H9 (cell line): ENCODE measurements at regions not wholly inside any gene's neighbourhood (a gene's known extent, or its start where the extent isn't known, plus 50 kb on each side); places are given as distances from the start of the nearest gene placed in this dataset.

Experiments
- DNase-seq: peaks from one replicate; pipeline ENCODE4 v3.0.0-alpha.2; 2017
- H2AFZ ChIP-seq: one replicate; pipeline ENCODE4 v1.6.1; 2013; ENCODE audit warnings: mild to moderate bottlenecking, low read length, control low read depth, moderate library complexity
- H2AK5ac ChIP-seq: 2 replicates; pipeline ENCODE4 v1.6.1; 2013; ENCODE audit warnings: low read length, control low read depth, mixed read lengths; ENCODE audit not compliant: insufficient read length
- H2BK120ac ChIP-seq: one replicate; pipeline ENCODE4 v1.6.1; 2013; ENCODE audit warnings: low read depth, mild to moderate bottlenecking, low read length, control low read depth, inconsistent platforms; ENCODE audit not compliant: poor library complexity, severe bottlenecking
- H2BK12ac ChIP-seq: 2 replicates; pipeline ENCODE4 v1.6.1; 2013; ENCODE audit warnings: low read length, control low read depth, mixed read lengths, low read depth; ENCODE audit not compliant: insufficient read length
- H2BK15ac ChIP-seq: 2 replicates; pipeline ENCODE4 v1.6.1; 2013; ENCODE audit warnings: low read depth, low read length, control low read depth
- H2BK20ac ChIP-seq: one replicate; pipeline ENCODE4 v1.6.1; 2013; ENCODE audit warnings: low read depth, mild to moderate bottlenecking, low read length, control low read depth, inconsistent platforms; ENCODE audit not compliant: poor library complexity, severe bottlenecking
- H2BK5ac ChIP-seq: 2 replicates; pipeline ENCODE4 v1.6.1; 2013; ENCODE audit warnings: low read length, control low read depth, mixed read lengths; ENCODE audit not compliant: insufficient read length
- H3K14ac ChIP-seq: 2 replicates; pipeline ENCODE4 v1.6.1; 2013; ENCODE audit warnings: low read length, control low read depth; ENCODE audit not compliant: insufficient read depth
- H3K18ac ChIP-seq: 2 replicates; pipeline ENCODE4 v1.6.1; 2013; ENCODE audit warnings: low read depth, mild to moderate bottlenecking, mixed read lengths, low read length, control low read depth; ENCODE audit not compliant: insufficient read length
- H3K23ac ChIP-seq: 2 replicates; pipeline ENCODE4 v1.6.1; 2013; ENCODE audit warnings: low read length, control low read depth, mixed read lengths, low read depth; ENCODE audit not compliant: insufficient read length
- H3K23me2 ChIP-seq: 2 replicates; pipeline ENCODE4 v1.6.1; 2013; ENCODE audit warnings: low read depth, mild to moderate bottlenecking, mixed read lengths, low read length, control low read depth; ENCODE audit not compliant: insufficient read length, poor library complexity, severe bottlenecking
- H3K27ac ChIP-seq: 2 replicates; pipeline ENCODE4 v1.5.1; 2013; ENCODE audit warnings: low read length, control low read depth, mixed read lengths, low read depth; ENCODE audit not compliant: insufficient read length
- H3K27me3 ChIP-seq: 2 replicates; pipeline ENCODE4 v1.6.1; 2013; ENCODE audit warnings: low read length, control low read depth, inconsistent platforms; ENCODE audit not compliant: insufficient read depth
- H3K4ac ChIP-seq: 2 replicates; pipeline ENCODE4 v1.6.1; 2013; ENCODE audit warnings: low read depth, mild to moderate bottlenecking, control low read depth, inconsistent platforms, low read length, moderate library complexity
- H3K4me1 ChIP-seq: 2 replicates; pipeline ENCODE4 v1.6.1; 2013; ENCODE audit warnings: low read length, control low read depth, inconsistent platforms; ENCODE audit not compliant: insufficient read depth
- H3K4me2 ChIP-seq: 2 replicates; pipeline ENCODE4 v1.6.1; 2013; ENCODE audit warnings: low read length, control low read depth, mixed read lengths; ENCODE audit not compliant: insufficient read length, insufficient read depth
- H3K56ac ChIP-seq: 2 replicates; pipeline ENCODE4 v1.6.1; 2013; ENCODE audit warnings: low read depth, mild to moderate bottlenecking, mixed read lengths, low read length, control low read depth; ENCODE audit not compliant: insufficient read length
- H3K79me1 ChIP-seq: 2 replicates; pipeline ENCODE4 v1.6.1; 2013; ENCODE audit warnings: low read depth, mild to moderate bottlenecking, moderate library complexity, low read length, control low read depth, inconsistent platforms; ENCODE audit not compliant: insufficient read depth, poor library complexity, severe bottlenecking
- H3K79me2 ChIP-seq: 2 replicates; pipeline ENCODE4 v1.6.1; 2013; ENCODE audit warnings: low read length, control low read depth, inconsistent platforms; ENCODE audit not compliant: insufficient read depth
- H3K9ac ChIP-seq: 2 replicates; pipeline ENCODE4 v1.6.1; 2013; ENCODE audit warnings: low read length, control low read depth, mixed read lengths; ENCODE audit not compliant: insufficient read length; ENCODE audit errors: extremely low read depth
- H3K9me3 ChIP-seq: one replicate; pipeline ENCODE4 v1.6.1; 2013; ENCODE audit warnings: low read depth, low read length, inconsistent platforms; ENCODE audit not compliant: control insufficient read depth
- H3T11ph ChIP-seq: one replicate; pipeline ENCODE4 v1.6.1; 2013; ENCODE audit warnings: mild to moderate bottlenecking, low read length, control low read depth, inconsistent platforms
- H4K20me1 ChIP-seq: one replicate; pipeline ENCODE4 v1.6.1; 2013; ENCODE audit not compliant: control insufficient read depth, insufficient read length, insufficient read depth
- H4K5ac ChIP-seq: 2 replicates; pipeline ENCODE4 v1.6.1; 2013; ENCODE audit warnings: low read depth, mild to moderate bottlenecking, mixed read lengths, low read length, control low read depth; ENCODE audit not compliant: insufficient read length
- H4K8ac ChIP-seq: replicated peaks from 2 replicates; pipeline ENCODE4 v1.6.1; 2013; ENCODE audit warnings: low read length, control low read depth, mixed read lengths, low read depth; ENCODE audit not compliant: insufficient read length
- H4K91ac ChIP-seq: 2 replicates; pipeline ENCODE4 v1.6.1; 2013; ENCODE audit warnings: low read depth, mild to moderate bottlenecking, moderate library complexity, mixed read lengths, low read length, control low read depth; ENCODE audit not compliant: insufficient read length
- H3K27ac Mint-ChIP-seq, 3 experiments: 2 replicates in 2 of 3; 3 replicates in 1 of 3; pipeline ENCODE4 v1.8.0; 2020 to 2021; ENCODE audit warnings: mixed read lengths in 3 of 3, mild to moderate bottlenecking in 1 of 3, moderate library complexity in 1 of 3
- H3K27me3 Mint-ChIP-seq: 2 replicates; pipeline ENCODE4 v1.8.0; 2021; ENCODE audit warnings: low read depth, mild to moderate bottlenecking, moderate library complexity, mixed read lengths
- H3K36me3 Mint-ChIP-seq, 3 experiments: 2 replicates in 2 of 3; 3 replicates in 1 of 3; pipeline ENCODE4 v1.8.0; 2020 to 2021; ENCODE audit warnings: low read depth in 3 of 3, mixed read lengths in 3 of 3; ENCODE audit not compliant: insufficient read depth in 1 of 3
- H3K4me1 Mint-ChIP-seq, 2 experiments: 2 replicates each; pipeline ENCODE4 v1.8.0; 2020; ENCODE audit warnings: mixed read lengths in 2 of 2
- H3K4me3 Mint-ChIP-seq, 2 experiments: 2 replicates in 1 of 2; 3 replicates in 1 of 2; pipeline ENCODE4 v1.8.0; 2020 to 2021; ENCODE audit warnings: mild to moderate bottlenecking in 2 of 2, mixed read lengths in 2 of 2, moderate library complexity in 1 of 2
- H3K9me3 Mint-ChIP-seq, 2 experiments: 2 replicates in 1 of 2; 3 replicates in 1 of 2; pipeline ENCODE4 v1.8.0; 2020; ENCODE audit warnings: mild to moderate bottlenecking in 2 of 2, mixed read lengths in 2 of 2, moderate library complexity in 1 of 2
- CTCF ChIP-seq: fragments of 200-600 bp; sonication (generic); conservative IDR thresholded peaks from 3 replicates; pipeline ENCODE4 v1.8.0; 2021; ENCODE audit warnings: antibody characterized with exemption, mild to moderate bottlenecking
- WGBS: extraction: QIAGEN DNeasy Blood & Tissue Kit; methylation state at CpG from one replicate; pipeline ENCODE4 v1.1.7; 2013; ENCODE audit warnings: missing lambda C conversion rate, low lambda C conversion rate, mixed read lengths; ENCODE audit not compliant: insufficient read length; ENCODE audit errors: extremely low coverage; 5-methylcytosine and 5-hydroxymethylcytosine counted together

DNA sequence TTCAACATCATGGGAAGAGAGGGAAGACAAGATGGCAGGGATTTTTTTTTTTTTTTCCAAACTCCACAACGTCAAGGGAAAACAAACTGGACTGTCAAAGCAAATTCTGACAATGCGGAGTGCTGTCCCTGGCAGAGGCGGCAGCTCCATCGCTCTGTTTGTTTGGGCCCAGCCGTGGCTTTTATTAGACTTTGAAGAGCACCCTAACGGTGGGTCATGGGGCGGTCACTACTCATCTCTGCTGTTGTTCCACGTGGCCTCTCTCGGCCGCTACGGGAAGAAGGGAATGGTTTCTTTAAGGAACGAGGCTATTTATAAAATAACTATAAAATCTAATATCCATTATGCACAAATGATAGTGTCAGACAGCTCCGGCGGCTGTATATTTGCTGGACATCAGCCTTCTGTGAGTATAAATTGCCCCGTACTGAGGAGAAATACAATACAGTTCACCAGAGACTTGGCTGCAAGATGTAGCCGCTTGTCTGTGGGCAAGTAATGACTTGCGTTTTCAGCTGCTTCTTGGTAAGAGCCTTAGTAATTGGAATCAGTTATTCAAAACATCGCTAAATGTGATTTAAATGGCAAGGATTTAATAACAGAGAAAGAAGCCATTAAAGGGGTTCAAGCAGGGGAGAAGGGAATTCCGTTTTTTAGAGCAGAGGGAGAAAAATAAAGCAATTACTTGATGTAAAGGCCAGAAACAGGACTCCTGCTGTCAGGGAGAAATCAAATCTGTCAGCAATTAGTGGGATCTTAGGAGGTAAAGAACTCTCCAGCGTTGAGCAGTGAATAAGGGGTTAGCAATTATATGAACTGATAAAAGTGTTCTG, 61.7 kb upstream of the RAB11FIP2 start:
- TF ChIP-seq CTCF, result no peak

More for the DNA sequence above, 61.7 kb upstream of the RAB11FIP2 start:
- H3K27ac Mint-ChIP-seq, result no peak overlapping the region
- no peak overlapping the region for H2AFZ ChIP-seq
- no peaks in the 10 kb centered on the region for H3K27me3 ChIP-seq
- H3K4me2 ChIP-seq, result no peak overlapping the region
- H2AK5ac ChIP-seq, result no peak overlapping the region
- no peak overlapping the region for H3K4ac ChIP-seq
- H3K9ac ChIP-seq, result no peak overlapping the region
- no peak overlapping the region for H4K91ac ChIP-seq
- H2BK5ac ChIP-seq, result no peak overlapping the region
- no peaks in the 10 kb centered on the region for H3K79me2 ChIP-seq
- H3K14ac ChIP-seq, result no peak overlapping the region
- no peaks in the 10 kb centered on the region for H3K79me1 ChIP-seq
- WGBS, result no CpG with 5 or more reads among the region's 20 CpGs
- H4K8ac ChIP-seq, result no peak overlapping the region
- H2BK12ac ChIP-seq, result no peak overlapping the region
- no peak overlapping the region for H3T11ph ChIP-seq
- no peak overlapping the region for H3K18ac ChIP-seq
- H3K27me3 Mint-ChIP-seq, result no peaks in the 10 kb centered on the region
- peaks cover 6% of the 10 kb centered on the region in 2 experiments; a peak in 4 of 5 replicates for H3K9me3 Mint-ChIP-seq
- H3K4me1 ChIP-seq, result no peaks in the 10 kb centered on the region
- peaks cover 4% of the 10 kb centered on the region in 2 experiments; a peak in 2 of 4 replicates for H3K4me1 Mint-ChIP-seq
- H4K5ac ChIP-seq, result no peak overlapping the region
- DNase-seq, result no peak
- H3K23me2 ChIP-seq, result no peaks in the 10 kb centered on the region
- H2BK120ac ChIP-seq, result no peak overlapping the region
- H3K36me3 Mint-ChIP-seq, result peaks cover 0 to 7% (median 4%) of the 10 kb centered on the region in 3 experiments; a peak in 2 of 7 replicates
- H3K56ac ChIP-seq, result no peak overlapping the region
- H3K4me3 Mint-ChIP-seq, result no peak overlapping the region
- no peak overlapping the region for H2BK20ac ChIP-seq
- H2BK15ac ChIP-seq, result no peak overlapping the region
- H3K9me3 ChIP-seq, result no peaks in the 10 kb centered on the region
- no peaks in the 10 kb centered on the region for H4K20me1 ChIP-seq
- H3K27ac ChIP-seq, result no peak overlapping the region
- no peak overlapping the region for H3K23ac ChIP-seq
